Esophagus squamous epithelium (tissue), 4 donors: ENCODE measurements at regions not wholly inside any gene's neighbourhood (a gene's known extent, or its start where the extent isn't known, plus 50 kb on each side); places are given as distances from the start of the nearest gene placed in this dataset.

Experiments
- POLR2A ChIP-seq, 4 donors: fragments of 450-650 bp; IDR thresholded peaks; one replicate each; pipeline ENCODE4 v1.6.1; 2017; ENCODE audit warnings: antibody characterized with exemption in 4 of 4, mild to moderate bottlenecking in 4 of 4, moderate library complexity in 3 of 4
- TF ChIP-seq, protein P1 (sequence below), 6 experiments: fragments of 450-650 bp in 4 of 6; fragments of 200-600 bp in 2 of 6; sonication (generic) in 2 of 6; IDR thresholded peaks; one replicate each; pipeline ENCODE4 v1.5.1; 2016 to 2019; ENCODE audit warnings: antibody characterized with exemption in 6 of 6, mild to moderate bottlenecking in 4 of 6, moderate library complexity in 4 of 6

DNA sequence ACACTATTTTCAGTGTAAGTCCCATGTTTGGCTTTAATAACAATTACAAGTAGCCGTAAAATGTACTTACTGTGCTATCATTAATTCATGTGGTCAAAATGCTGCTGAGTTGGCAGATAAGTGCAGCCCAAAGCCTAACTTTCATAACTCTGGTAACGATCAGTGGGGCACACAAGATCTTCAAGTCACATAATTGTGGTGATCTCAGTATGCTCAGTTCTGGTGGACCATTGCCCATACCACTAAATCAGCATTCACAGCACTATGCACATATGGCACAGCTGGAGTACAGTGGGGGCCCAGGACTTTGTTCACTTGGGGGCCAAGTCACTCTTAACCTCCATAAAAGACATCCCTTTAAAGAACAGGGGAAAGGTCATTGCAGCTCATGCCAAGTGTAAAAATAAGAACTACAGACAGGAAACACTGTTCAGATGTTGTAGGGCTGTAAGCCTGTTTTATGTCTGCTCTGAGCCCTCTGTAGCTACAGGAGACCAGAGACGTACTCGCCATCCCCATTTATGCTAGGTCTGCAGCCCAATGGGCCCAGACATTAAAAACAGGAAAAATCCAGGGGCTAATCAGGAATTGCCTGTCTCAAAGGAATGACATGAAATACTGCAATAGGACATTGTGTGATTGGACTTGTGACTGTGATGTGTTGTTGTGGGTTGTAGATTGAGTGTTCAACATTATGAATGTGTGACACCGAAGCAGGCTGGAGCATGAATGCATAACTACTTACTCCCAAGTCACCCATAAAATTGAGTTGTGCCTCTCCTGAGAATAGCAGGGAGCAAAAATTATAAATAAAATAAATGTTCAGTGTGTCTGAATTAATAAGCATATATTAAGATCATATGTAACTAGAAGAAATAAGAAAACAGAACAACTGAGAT lies 282.5 kb upstream of the EPHA3 start:
- TF ChIP-seq, protein P1, sequence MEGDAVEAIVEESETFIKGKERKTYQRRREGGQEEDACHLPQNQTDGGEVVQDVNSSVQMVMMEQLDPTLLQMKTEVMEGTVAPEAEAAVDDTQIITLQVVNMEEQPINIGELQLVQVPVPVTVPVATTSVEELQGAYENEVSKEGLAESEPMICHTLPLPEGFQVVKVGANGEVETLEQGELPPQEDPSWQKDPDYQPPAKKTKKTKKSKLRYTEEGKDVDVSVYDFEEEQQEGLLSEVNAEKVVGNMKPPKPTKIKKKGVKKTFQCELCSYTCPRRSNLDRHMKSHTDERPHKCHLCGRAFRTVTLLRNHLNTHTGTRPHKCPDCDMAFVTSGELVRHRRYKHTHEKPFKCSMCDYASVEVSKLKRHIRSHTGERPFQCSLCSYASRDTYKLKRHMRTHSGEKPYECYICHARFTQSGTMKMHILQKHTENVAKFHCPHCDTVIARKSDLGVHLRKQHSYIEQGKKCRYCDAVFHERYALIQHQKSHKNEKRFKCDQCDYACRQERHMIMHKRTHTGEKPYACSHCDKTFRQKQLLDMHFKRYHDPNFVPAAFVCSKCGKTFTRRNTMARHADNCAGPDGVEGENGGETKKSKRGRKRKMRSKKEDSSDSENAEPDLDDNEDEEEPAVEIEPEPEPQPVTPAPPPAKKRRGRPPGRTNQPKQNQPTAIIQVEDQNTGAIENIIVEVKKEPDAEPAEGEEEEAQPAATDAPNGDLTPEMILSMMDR (IDR thresholded peaks at IDR 0.05): no peak
- TF ChIP-seq POLR2A (IDR thresholded peaks at IDR 0.05): no peak
